HUES48 (cell line): ENCODE measurements at regions not wholly inside any gene's neighbourhood (a gene's known extent, or its start where the extent isn't known, plus 50 kb on each side); places are given as distances from the start of the nearest gene placed in this dataset.
"Not testable (repeated sequence)": the region's sequence is repeated elsewhere in the genome, so short reads cannot be mapped to it uniquely, and the experiment has no call there.

Experiments used
- H3K27ac ChIP-seq: one replicate; pipeline ENCODE4 v1.7.0; 2013; ENCODE audit warnings: low read depth, low read length, inconsistent platforms
- H3K27me3 ChIP-seq: 2 replicates; pipeline ENCODE4 v1.6.1; 2013; ENCODE audit warnings: mild to moderate bottlenecking, low read length; ENCODE audit not compliant: control insufficient read depth, insufficient read depth
- H3K36me3 ChIP-seq: 2 replicates; pipeline ENCODE4 v1.6.1; 2013; ENCODE audit warnings: low read length; ENCODE audit not compliant: control insufficient read depth, insufficient read depth
- H3K4me1 ChIP-seq: 2 replicates; pipeline ENCODE4 v1.6.1; 2013; ENCODE audit warnings: mild to moderate bottlenecking, low read length; ENCODE audit not compliant: control insufficient read depth, insufficient read depth
- H3K4me3 ChIP-seq: 2 replicates; pipeline ENCODE4 v1.5.1; 2013; ENCODE audit warnings: mild to moderate bottlenecking, low read depth, low read length
- H3K9ac ChIP-seq: 2 replicates; pipeline ENCODE4 v1.6.1; 2013; ENCODE audit warnings: mild to moderate bottlenecking, low read depth, low read length, moderate library complexity
- H3K9me3 ChIP-seq: 2 replicates; pipeline ENCODE4 v1.6.1; 2013; ENCODE audit warnings: low read length; ENCODE audit not compliant: control insufficient read depth, insufficient read depth

DNA sequence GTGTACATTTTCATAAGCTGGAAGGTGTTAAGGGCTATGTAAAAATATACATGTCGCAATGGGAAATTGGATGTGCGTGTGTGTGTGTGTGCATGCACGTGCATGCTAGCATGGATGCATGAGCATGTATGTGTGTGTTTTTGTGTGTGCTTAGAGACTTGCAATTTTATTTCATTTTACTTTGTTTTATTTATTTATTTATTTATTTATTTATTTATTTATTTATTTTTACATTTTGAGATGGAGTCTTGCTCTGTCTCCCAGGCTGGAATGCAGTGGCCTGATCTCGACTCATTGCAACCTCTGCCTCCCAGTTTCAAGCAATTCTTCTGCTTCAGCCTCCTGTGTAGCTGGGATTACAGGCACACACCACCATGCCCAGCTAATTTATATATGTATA is 50.4 kb upstream of the CDH9 start:
- H3K27me3 ChIP-seq, H3K4me3 ChIP-seq, H3K9me3 ChIP-seq, H3K9ac ChIP-seq, H3K27ac ChIP-seq, H3K36me3 ChIP-seq: not testable (repeated sequence)
- peaks cover 27% of the 10 kb centered on the region for H3K4me1 ChIP-seq
